Muscle of leg (tissue), 3 donors: ENCODE measurements at regions not wholly inside any gene's neighbourhood (a gene's known extent, or its start where the extent isn't known, plus 50 kb on each side); places are given as distances from the start of the nearest gene placed in this dataset.
"Not testable (repeated sequence)": the region's sequence is repeated elsewhere in the genome, so short reads cannot be mapped to it uniquely, and the experiment has no call there.

ENCODE experiments used
- DNase-seq: peaks from one replicate; pipeline ENCODE4 v3.0.0; 2013
- H3K27ac ChIP-seq: one replicate; pipeline ENCODE4 v1.5.1; 2013; ENCODE audit warnings: mild to moderate bottlenecking, low read length, control low read depth
- H3K27me3 ChIP-seq: one replicate; pipeline ENCODE4 v1.6.1; 2013; ENCODE audit warnings: low read length; ENCODE audit not compliant: control insufficient read depth, insufficient read depth
- H3K36me3 ChIP-seq: one replicate; pipeline ENCODE4 v1.6.1; 2013; ENCODE audit warnings: low read length; ENCODE audit not compliant: control insufficient read depth, insufficient read depth
- H3K4me1 ChIP-seq: one replicate; pipeline ENCODE4 v1.6.1; 2013; ENCODE audit warnings: low read length; ENCODE audit not compliant: control insufficient read depth, insufficient read depth
- H3K4me3 ChIP-seq: one replicate; pipeline ENCODE4 v1.5.1; 2013; ENCODE audit warnings: low read length, control low read depth
- H3K9me3 ChIP-seq: replicated peaks from 2 replicates; pipeline ENCODE4 v1.6.1; 2013; ENCODE audit warnings: low read depth, low read length; ENCODE audit not compliant: control insufficient read depth
- WGBS: methylation state at CpG from one replicate; pipeline ENCODE4 v1.1.5; 2013; ENCODE audit warnings: missing lambda C conversion rate; ENCODE audit not compliant: insufficient coverage; 5-methylcytosine and 5-hydroxymethylcytosine counted together

DNA sequence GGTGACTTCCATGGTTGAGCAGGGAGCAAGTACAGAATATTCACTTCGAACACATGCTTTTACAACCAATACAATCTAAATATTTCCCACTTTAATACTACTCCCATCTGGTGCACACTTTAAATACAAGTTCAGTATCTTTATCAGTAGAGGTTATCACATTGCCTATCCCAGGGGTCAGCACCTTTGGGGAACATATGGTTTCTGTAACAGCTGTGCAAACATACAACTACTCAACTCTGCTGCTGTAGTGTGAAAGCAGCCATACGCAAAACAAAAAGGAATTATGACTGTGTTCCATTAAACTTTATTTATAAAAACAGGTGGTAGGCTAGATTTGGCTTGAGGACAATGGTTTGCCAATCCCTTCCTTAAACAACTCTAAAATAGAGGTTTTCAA lies 157.5 kb downstream of the XPNPEP1 start:
- WGBS = 80% methylated on average over 1 of the region's 2 CpGs
- no peaks in the 10 kb centered on the region for H3K4me1 ChIP-seq
- DNase-seq = no peak

DNA sequence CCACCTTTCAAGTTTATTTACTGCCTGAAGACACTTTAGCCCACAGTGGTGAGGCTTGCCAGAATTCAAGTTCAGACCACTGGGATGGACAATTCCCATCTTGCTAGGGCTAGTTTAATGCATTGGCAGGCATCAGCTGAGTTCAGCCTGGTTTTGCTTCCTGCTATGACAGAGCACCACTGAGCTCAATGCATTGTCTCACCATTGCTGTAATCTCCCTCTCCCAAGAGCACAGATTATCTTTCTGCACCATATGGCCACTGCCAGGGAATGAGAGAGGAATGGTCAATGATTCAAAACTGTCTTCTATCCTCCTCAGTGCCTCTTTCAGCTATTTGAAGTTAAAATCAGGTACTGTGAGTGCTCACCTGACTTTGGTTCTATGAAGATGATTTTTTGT lies 160.8 kb downstream of the XPNPEP1 start:
- Histone ChIP-seq H3K27ac (no peak overlapping the region), H3K27me3 (no peaks in the 10 kb centered on the region), H3K9me3 (no peaks in the 10 kb centered on the region), H3K4me1 (no peaks in the 10 kb centered on the region), H3K36me3 (no peaks in the 10 kb centered on the region), H3K4me3 (no peak overlapping the region)
- DNase-seq = no peak

More for the DNA sequence above, 157.5 kb downstream of the XPNPEP1 start:
- no peak overlapping the region for H3K4me3 ChIP-seq
- H3K9me3 ChIP-seq = no peaks in the 10 kb centered on the region
- H3K36me3 ChIP-seq = no peaks in the 10 kb centered on the region
- no peak overlapping the region for H3K27ac ChIP-seq
- H3K27me3 ChIP-seq = no peaks in the 10 kb centered on the region

DNA sequence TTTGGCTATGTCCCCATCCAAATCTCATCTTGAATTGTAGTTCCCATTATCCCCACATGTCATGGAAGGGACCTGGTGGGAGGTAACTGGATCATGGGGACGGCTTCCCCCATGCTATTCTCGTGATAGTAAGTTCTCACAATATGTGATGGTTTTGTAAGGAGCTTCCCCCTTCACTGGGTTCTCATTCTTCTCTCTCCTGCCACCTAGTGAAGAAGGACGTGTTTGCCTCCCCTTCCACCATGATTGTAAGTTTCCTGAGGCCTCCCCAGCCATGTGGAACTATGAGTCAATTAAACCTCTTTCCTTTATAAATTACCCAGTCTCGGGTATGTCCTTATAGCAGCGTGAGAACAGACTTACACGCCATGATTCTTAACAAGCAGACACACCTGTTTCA lies 165.6 kb downstream of the XPNPEP1 start:
- H3K4me3 ChIP-seq, H3K27me3 ChIP-seq, H3K9me3 ChIP-seq, H3K27ac ChIP-seq, H3K36me3 ChIP-seq, H3K4me1 ChIP-seq, DNase-seq: not testable (repeated sequence)
- 76% methylated on average over 3 of the region's 6 CpGs for WGBS

GRCh38 chr10:109746861-109747260 lies 176.4 kb downstream of the XPNPEP1 start:
- WGBS = no CpG with 5 or more reads among the region's 1 CpG
- Histone ChIP-seq H3K4me1 (no peaks in the 10 kb centered on the region), H3K27ac (no peak overlapping the region), H3K9me3 (no peaks in the 10 kb centered on the region), H3K4me3 (no peak overlapping the region), H3K36me3 (no peaks in the 10 kb centered on the region), H3K27me3 (no peaks in the 10 kb centered on the region)
- no peak for DNase-seq

DNA sequence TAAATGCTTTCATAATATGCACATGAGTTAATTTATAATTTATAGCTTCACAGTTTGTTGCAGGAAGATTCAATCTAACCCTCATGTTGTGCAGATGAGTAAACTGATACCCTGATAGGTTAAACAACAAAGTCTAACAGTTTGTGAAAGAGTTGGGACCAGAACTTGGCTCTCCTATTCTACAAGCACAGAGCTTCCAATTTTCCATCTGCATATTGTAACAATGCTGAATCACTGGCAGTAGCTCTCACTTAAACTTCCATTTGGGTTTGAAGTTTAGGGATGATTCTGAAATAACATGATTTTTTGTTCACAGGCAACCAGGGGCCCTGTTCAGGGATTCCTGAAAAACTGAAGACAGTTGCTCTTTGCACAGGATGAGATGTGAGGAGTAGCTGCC lies 179.3 kb downstream of the XPNPEP1 start:
- H3K27ac ChIP-seq = no peak overlapping the region
- H3K9me3 ChIP-seq = no peaks in the 10 kb centered on the region
- no peaks in the 10 kb centered on the region for H3K4me1 ChIP-seq
- no peak overlapping the region for H3K4me3 ChIP-seq
- no peaks in the 10 kb centered on the region for H3K36me3 ChIP-seq
- peak; percentile 83 for DNase-seq
- no peaks in the 10 kb centered on the region for H3K27me3 ChIP-seq

GRCh38 chr10:109743574-109743973 lies 179.7 kb downstream of the XPNPEP1 start:
- no peaks in the 10 kb centered on the region for H3K9me3 ChIP-seq
- no peak overlapping the region for H3K4me3 ChIP-seq
- H3K4me1 ChIP-seq = no peaks in the 10 kb centered on the region
- 0% methylated on average over 1 of the region's 2 CpGs for WGBS
- no peak overlapping the region for H3K27ac ChIP-seq
- no peaks in the 10 kb centered on the region for H3K27me3 ChIP-seq
- DNase-seq = no peak
- no peaks in the 10 kb centered on the region for H3K36me3 ChIP-seq

GRCh38 chr10:109743146-109743545 lies 180.2 kb downstream of the XPNPEP1 start:
- no peak overlapping the region for H3K4me3 ChIP-seq
- H3K27me3 ChIP-seq = no peaks in the 10 kb centered on the region
- H3K36me3 ChIP-seq = no peaks in the 10 kb centered on the region
- H3K9me3 ChIP-seq = no peaks in the 10 kb centered on the region
- H3K27ac ChIP-seq = no peak overlapping the region
- H3K4me1 ChIP-seq = no peaks in the 10 kb centered on the region
- WGBS = no CpG with 5 or more reads among the region's 5 CpGs
- no peak for DNase-seq

DNA sequence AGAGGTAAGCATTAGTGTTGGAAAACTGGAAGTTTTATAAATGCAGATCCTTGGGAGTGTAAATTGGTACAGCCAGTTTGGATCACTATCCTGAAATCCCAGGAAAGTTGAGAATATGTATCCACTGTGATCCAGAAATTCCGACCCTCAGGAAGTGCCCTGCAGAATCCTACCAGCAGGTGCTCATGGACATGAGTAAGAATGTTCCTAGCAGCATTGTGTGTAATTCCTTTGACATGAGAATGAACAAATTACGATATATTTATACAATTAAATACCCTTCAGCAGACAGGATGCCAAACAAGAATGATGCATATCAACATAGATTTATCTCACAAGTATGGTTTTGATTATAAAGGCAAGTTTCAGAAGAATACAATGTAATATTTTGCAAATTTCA lies 181.6 kb downstream of the XPNPEP1 start:
- DNase-seq = no peak
- Histone ChIP-seq H3K36me3 (no peaks in the 10 kb centered on the region), H3K4me1 (no peaks in the 10 kb centered on the region), H3K27ac (no peak overlapping the region), H3K9me3 (no peaks in the 10 kb centered on the region), H3K4me3 (no peak overlapping the region), H3K27me3 (no peaks in the 10 kb centered on the region)
- no CpG with 5 or more reads among the region's 2 CpGs for WGBS

- DNase-seq = peak; percentile 23
- 50% methylated on average over 1 of the region's 3 CpGs for WGBS
- no peaks in the 10 kb centered on the region for H3K27me3 ChIP-seq
- no peaks in the 10 kb centered on the region for H3K36me3 ChIP-seq
- H3K4me1 ChIP-seq = no peaks in the 10 kb centered on the region
- no peak overlapping the region for H3K4me3 ChIP-seq
- no peaks in the 10 kb centered on the region for H3K9me3 ChIP-seq
- H3K27ac ChIP-seq = no peak overlapping the region
These were observed 182.9 kb downstream of the XPNPEP1 start for GRCh38 chr10:109740436-109740835.

- Histone ChIP-seq H3K27ac (no peak overlapping the region), H3K4me1 (no peaks in the 10 kb centered on the region), H3K4me3 (no peak overlapping the region), H3K36me3 (no peaks in the 10 kb centered on the region), H3K9me3 (no peaks in the 10 kb centered on the region), H3K27me3 (no peaks in the 10 kb centered on the region)
- DNase-seq = no peak
- no CpG with 5 or more reads among the region's 5 CpGs for WGBS
These were observed 185.7 kb downstream of the XPNPEP1 start for GRCh38 chr10:109737626-109738025.

GRCh38 chr10:109737009-109737408 lies 186.3 kb downstream of the XPNPEP1 start:
- H3K4me1 ChIP-seq = no peaks in the 10 kb centered on the region
- 20% methylated on average over 1 of the region's 4 CpGs for WGBS
- no peaks in the 10 kb centered on the region for H3K36me3 ChIP-seq
- DNase-seq = no peak
- H3K9me3 ChIP-seq = no peaks in the 10 kb centered on the region
- H3K27ac ChIP-seq = no peak overlapping the region
- H3K27me3 ChIP-seq = no peaks in the 10 kb centered on the region
- no peak overlapping the region for H3K4me3 ChIP-seq
